ENCODE measurements at regions not wholly inside any gene's neighbourhood (a gene's known extent, or its start where the extent isn't known, plus 50 kb on each side); places are given as distances from the start of the nearest gene placed in this dataset.
"Not testable (repeated sequence)": the region's sequence is repeated elsewhere in the genome, so short reads cannot be mapped to it uniquely, and the experiment has no call there.

- peaks cover 0 to 6% of the 10 kb centered on the region in 2 donors for H3K27me3 Mint-ChIP-seq
- DNase-seq (ENCODE audit: low spot score): no peak
- no peaks in the 10 kb centered on the region for H3K4me1 Mint-ChIP-seq (ENCODE audit: low read depth in 2 of 2)
- H3K36me3 Mint-ChIP-seq: no peaks in the 10 kb centered on the region
- no peak for ATAC-seq
- H3K9me3 Mint-ChIP-seq: peaks cover 10% of the 10 kb centered on the region
- no peak overlapping the region for H3K27ac Mint-ChIP-seq
- no peak overlapping the region for H3K4me3 Mint-ChIP-seq
Observed at GRCh38 chr19:28140201-28140600, 1072.8 kb downstream of the UQCRFS1 start.

GRCh38 chr19:28137772-28138171 is 1075.2 kb downstream of the UQCRFS1 start:
- Mint-ChIP-seq H3K9me3 (peaks cover 11% of the 10 kb centered on the region), H3K4me3 (no peak overlapping the region), H3K4me1 (ENCODE audit: low read depth in 2 of 2) (no peaks in the 10 kb centered on the region), H3K27me3 (peaks cover 0 to 6% of the 10 kb centered on the region in 2 donors), H3K36me3 (no peaks in the 10 kb centered on the region), H3K27ac (no peak overlapping the region)
- no peak for ATAC-seq
- no peak for DNase-seq (ENCODE audit: low spot score)

DNA sequence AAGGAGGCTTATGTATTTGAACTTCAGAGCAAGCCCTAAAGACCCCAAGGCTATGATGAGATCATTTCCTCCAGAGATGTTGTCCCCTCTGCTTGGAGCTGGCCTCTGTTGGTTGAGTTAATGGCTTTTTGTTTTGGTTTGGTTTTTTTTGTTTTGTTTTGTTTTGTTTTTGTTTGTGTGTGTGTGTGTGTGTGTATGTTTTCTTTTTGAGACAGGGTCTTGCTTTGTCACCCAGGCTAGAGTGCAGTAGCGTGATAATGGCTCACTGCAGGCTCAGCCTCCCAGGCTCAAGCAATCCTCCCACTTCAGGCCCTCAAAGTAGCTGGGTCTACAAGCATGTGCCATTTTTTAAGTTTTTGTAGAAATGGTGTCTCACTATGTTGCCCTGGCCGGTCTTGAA is 1076.2 kb downstream of the UQCRFS1 start:
- no peak for ATAC-seq

GRCh38 chr19:28135825-28136224 is 1077.1 kb downstream of the UQCRFS1 start:
- no peaks in the 10 kb centered on the region for H3K36me3 Mint-ChIP-seq
- no peak overlapping the region for H3K27ac Mint-ChIP-seq
- H3K27me3 Mint-ChIP-seq: no peaks in the 10 kb centered on the region
- DNase-seq (ENCODE audit: low spot score) (no peak), ATAC-seq (no peak)
- no peak overlapping the region for H3K4me3 Mint-ChIP-seq
- peaks cover 8% of the 10 kb centered on the region for H3K9me3 Mint-ChIP-seq
- no peaks in the 10 kb centered on the region for H3K4me1 Mint-ChIP-seq (ENCODE audit: low read depth in 2 of 2)

More for the DNA sequence above, 1076.2 kb downstream of the UQCRFS1 start:
- no peaks in the 10 kb centered on the region for H3K4me1 Mint-ChIP-seq (ENCODE audit: low read depth in 2 of 2)
- peaks cover 0 to under 1% of the 10 kb centered on the region in 2 donors for H3K27me3 Mint-ChIP-seq
- no peaks in the 10 kb centered on the region for H3K36me3 Mint-ChIP-seq
- no peak overlapping the region for H3K4me3 Mint-ChIP-seq
- H3K27ac Mint-ChIP-seq: no peak overlapping the region
- peaks cover 11% of the 10 kb centered on the region for H3K9me3 Mint-ChIP-seq
- DNase-seq (ENCODE audit: low spot score): no peak

- no peak overlapping the region for H3K4me3 Mint-ChIP-seq
- no peaks in the 10 kb centered on the region for H3K4me1 Mint-ChIP-seq (ENCODE audit: low read depth in 2 of 2)
- H3K27ac Mint-ChIP-seq: no peak overlapping the region
- DNase-seq (ENCODE audit: low spot score): no peak
- H3K36me3 Mint-ChIP-seq: no peaks in the 10 kb centered on the region
- H3K27me3 Mint-ChIP-seq: no peaks in the 10 kb centered on the region
- no peak for ATAC-seq
- H3K9me3 Mint-ChIP-seq: peaks cover 8% of the 10 kb centered on the region
Observed at GRCh38 chr19:28134311-28134710, 1078.6 kb downstream of the UQCRFS1 start.

DNA sequence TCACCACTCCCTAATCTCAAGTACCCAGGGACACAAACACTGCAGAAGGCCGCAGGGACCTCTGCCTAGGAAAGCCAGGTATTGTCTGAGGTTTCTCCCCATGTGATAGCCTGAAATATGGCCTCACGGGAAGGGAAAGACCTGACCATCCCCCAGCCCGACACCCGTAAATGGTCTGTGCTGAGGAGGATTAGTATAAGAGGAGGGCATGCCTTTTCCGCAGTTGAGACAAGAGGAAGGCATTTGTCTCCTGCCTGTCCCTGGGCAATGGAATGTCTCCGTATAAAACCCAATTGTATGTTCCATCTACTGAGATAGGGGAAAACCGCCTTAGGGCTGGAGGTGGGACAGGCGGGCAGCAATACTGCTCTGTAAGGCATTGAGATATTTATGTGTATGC is 1082.1 kb downstream of the UQCRFS1 start:
- H3K36me3 Mint-ChIP-seq; H3K27me3 Mint-ChIP-seq; H3K4me1 Mint-ChIP-seq (ENCODE audit: low read depth in 2 of 2); ATAC-seq; DNase-seq (ENCODE audit: low spot score); H3K27ac Mint-ChIP-seq; H3K4me3 Mint-ChIP-seq: not testable (repeated sequence)
- H3K9me3 Mint-ChIP-seq: peaks cover 12% of the 10 kb centered on the region

DNA sequence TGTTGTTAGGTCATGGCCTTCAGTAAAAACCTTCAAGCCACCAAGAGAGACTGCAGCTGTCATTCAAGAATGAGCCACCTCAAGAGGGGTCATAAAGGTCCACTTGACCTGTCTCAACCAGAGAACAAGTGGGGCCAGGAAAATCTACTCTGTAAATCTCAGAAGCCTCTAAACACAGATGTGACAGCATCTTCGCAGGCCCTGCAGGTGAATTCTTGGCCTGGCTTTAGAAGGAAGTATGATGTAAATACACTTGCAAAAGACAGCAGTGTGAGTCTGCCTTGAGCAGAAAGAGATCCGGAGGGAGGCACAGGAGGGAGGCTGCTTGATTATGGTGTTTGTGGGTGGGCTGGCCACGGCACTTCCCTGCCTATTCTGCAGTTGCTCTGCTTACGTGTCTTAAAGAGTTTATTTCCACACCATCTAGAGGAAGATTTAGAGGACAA is 1082.9 kb downstream of the UQCRFS1 start:
- H3K27me3 Mint-ChIP-seq: no peaks in the 10 kb centered on the region
- H3K36me3 Mint-ChIP-seq: no peaks in the 10 kb centered on the region
- H3K4me3 Mint-ChIP-seq: no peak overlapping the region
- no peaks in the 10 kb centered on the region for H3K4me1 Mint-ChIP-seq (ENCODE audit: low read depth in 2 of 2)
- DNase-seq (ENCODE audit: low spot score) (no peak), ATAC-seq (no peak)
- peaks cover 7% of the 10 kb centered on the region for H3K9me3 Mint-ChIP-seq
- H3K27ac Mint-ChIP-seq: no peak overlapping the region

DNA sequence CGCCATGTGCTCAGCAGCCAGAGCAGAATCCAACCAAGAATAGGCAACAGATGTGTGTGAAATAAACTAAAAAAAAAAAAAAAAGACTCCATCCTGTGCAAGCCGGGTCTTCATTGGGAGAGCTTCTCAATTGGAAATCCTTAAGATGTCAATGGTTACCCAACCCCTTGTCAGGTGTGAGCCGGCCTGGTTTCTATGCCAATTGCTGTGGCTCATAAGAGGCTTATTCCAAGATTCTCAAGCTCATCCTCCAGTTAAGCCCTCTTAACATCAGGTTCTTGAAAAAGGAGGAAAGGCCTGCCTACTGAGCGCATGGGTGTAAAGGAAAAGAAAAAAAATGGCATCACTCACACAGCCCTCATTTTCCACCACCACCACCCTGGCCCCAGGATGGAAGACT is 1084.6 kb downstream of the UQCRFS1 start:
- DNase-seq (ENCODE audit: low spot score) (no peak), ATAC-seq (no peak)
- no peaks in the 10 kb centered on the region for H3K27me3 Mint-ChIP-seq
- H3K4me1 Mint-ChIP-seq (ENCODE audit: low read depth in 2 of 2): no peaks in the 10 kb centered on the region
- H3K27ac Mint-ChIP-seq: no peak overlapping the region
- no peak overlapping the region for H3K4me3 Mint-ChIP-seq
- no peaks in the 10 kb centered on the region for H3K36me3 Mint-ChIP-seq
- peaks cover 7% of the 10 kb centered on the region for H3K9me3 Mint-ChIP-seq

DNA sequence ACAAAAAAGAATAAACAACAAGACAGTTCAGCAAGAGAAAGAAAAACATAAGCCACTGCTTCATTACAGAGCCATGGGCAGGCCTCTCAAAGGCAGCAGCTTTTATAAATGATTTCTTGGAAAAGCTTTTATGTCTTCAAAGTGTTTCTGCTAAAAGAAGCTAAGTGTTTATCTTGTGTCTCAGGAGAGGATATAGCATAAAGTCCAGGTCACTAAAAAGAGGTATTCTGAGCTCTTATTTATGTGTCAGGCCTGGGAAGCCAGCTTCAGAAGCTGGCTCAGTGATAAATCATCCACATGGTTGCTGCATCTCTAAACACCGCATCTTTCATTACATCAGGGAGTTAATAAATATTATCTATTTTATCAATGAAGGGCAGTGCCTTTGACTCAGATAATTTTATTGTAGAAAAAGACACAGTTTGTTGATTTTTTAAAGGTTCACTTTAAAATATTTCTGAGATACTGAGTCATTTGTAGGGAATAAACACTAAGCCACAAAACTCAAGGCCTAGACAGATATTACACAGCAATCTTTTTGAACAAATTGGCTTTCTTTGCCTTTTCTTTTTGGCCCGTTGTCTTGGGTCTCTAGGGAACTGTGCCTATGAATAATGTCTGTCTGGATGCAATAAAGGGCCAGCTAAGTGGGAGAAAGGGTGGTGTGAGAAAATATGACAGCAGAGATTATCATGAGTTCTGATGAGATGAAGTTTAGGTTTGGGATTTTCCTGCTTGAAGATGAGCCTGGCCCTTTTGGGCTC is 1086.6 kb downstream of the UQCRFS1 start:
- no peak overlapping the region for H3K4me3 Mint-ChIP-seq

GRCh38 chr19:28122734-28123133 is 1090.2 kb downstream of the UQCRFS1 start:
- DNase-seq (ENCODE audit: low spot score) (no peak), ATAC-seq (no peak)
- Mint-ChIP-seq H3K4me1 (ENCODE audit: low read depth in 2 of 2) (no peaks in the 10 kb centered on the region), H3K9me3 (peaks cover 3% of the 10 kb centered on the region), H3K36me3 (no peaks in the 10 kb centered on the region), H3K4me3 (no peak overlapping the region), H3K27me3 (no peaks in the 10 kb centered on the region), H3K27ac (no peak overlapping the region)

More for the DNA sequence above, 1086.6 kb downstream of the UQCRFS1 start:
- peaks cover 10% of the 10 kb centered on the region for H3K9me3 Mint-ChIP-seq
- H3K27me3 Mint-ChIP-seq: no peaks in the 10 kb centered on the region
- DNase-seq (ENCODE audit: low spot score) (no peak), ATAC-seq (no peak)
- no peaks in the 10 kb centered on the region for H3K36me3 Mint-ChIP-seq
- H3K4me1 Mint-ChIP-seq (ENCODE audit: low read depth in 2 of 2): no peaks in the 10 kb centered on the region
- no peak overlapping the region for H3K27ac Mint-ChIP-seq

- Mint-ChIP-seq H3K27me3 (no peaks in the 10 kb centered on the region), H3K4me3 (no peak overlapping the region), H3K9me3 (peaks cover 9% of the 10 kb centered on the region), H3K4me1 (ENCODE audit: low read depth in 2 of 2) (no peaks in the 10 kb centered on the region), H3K36me3 (no peaks in the 10 kb centered on the region), H3K27ac (no peak overlapping the region)
- DNase-seq (ENCODE audit: low spot score): no peak
- ATAC-seq: no peak
Observed at GRCh38 chr19:28118235-28118634, 1094.7 kb downstream of the UQCRFS1 start.

DNA sequence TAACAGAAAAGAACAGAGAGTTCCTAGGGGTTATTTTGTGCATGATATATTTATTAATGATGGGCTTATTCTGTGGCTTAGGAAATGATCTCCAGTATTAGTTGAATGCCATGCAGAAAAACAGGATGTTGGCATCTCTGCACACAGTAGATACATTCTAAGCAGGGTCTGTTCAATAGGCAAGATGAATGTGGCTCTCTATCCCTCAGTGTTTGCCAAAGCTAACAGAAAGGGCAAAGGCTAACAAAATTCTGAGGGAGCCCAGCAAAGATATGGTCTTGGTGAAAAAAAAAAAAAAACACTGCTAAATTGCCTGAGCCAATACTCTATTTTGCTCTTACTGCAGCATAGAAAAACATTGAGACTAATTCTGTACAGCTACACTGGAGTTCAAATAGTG is 1095.8 kb downstream of the UQCRFS1 start:
- no peak for ATAC-seq
- Mint-ChIP-seq H3K4me3 (no peak overlapping the region), H3K27me3 (no peaks in the 10 kb centered on the region), H3K27ac (no peak overlapping the region), H3K36me3 (no peaks in the 10 kb centered on the region), H3K4me1 (ENCODE audit: low read depth in 2 of 2) (no peaks in the 10 kb centered on the region), H3K9me3 (peaks cover 8% of the 10 kb centered on the region)
- no peak for DNase-seq (ENCODE audit: low spot score)

GRCh38 chr19:28116379-28116778 is 1096.6 kb downstream of the UQCRFS1 start:
- H3K27me3 Mint-ChIP-seq; H3K27ac Mint-ChIP-seq; ATAC-seq; H3K36me3 Mint-ChIP-seq; DNase-seq (ENCODE audit: low spot score); H3K4me1 Mint-ChIP-seq (ENCODE audit: low read depth in 2 of 2); H3K4me3 Mint-ChIP-seq; H3K9me3 Mint-ChIP-seq: not testable (repeated sequence)

DNA sequence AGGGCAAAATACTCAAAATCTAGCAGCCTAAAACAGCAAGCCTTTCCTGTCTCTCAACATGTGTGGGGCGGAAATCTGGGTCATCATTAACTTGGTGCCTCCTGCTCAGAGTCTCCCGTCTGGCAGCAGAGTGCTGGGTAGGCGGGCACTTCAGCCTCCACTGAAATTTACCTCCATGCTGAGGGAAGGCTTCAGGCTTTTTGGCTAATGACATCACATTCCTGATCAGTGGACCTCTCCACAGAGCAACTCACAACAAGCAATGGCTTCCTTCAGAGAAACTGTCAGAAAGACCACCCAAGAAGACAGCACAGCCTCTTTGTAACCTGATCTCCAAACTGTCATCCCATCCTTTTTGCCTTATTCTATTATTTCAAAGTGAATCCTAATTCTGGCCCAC is 1109.0 kb downstream of the UQCRFS1 start:
- no peak for DNase-seq (ENCODE audit: low spot score)
- H3K27me3 Mint-ChIP-seq: no peaks in the 10 kb centered on the region
- no peaks in the 10 kb centered on the region for H3K4me1 Mint-ChIP-seq (ENCODE audit: low read depth in 2 of 2)
- no peak overlapping the region for H3K27ac Mint-ChIP-seq
- no peak for ATAC-seq
- no peak overlapping the region for H3K4me3 Mint-ChIP-seq
- H3K36me3 Mint-ChIP-seq: no peaks in the 10 kb centered on the region
- H3K9me3 Mint-ChIP-seq: peaks cover 6% of the 10 kb centered on the region

- H3K4me1 Mint-ChIP-seq (ENCODE audit: low read depth in 2 of 2); ATAC-seq; H3K36me3 Mint-ChIP-seq; H3K27ac Mint-ChIP-seq; DNase-seq (ENCODE audit: low spot score); H3K27me3 Mint-ChIP-seq; H3K4me3 Mint-ChIP-seq: not testable (repeated sequence)
- H3K9me3 Mint-ChIP-seq: peaks cover 20% of the 10 kb centered on the region
Observed at GRCh38 chr19:28084659-28085157, 1128.2 kb downstream of the UQCRFS1 start.
